ENCODE measurements at regions not wholly inside any gene's neighbourhood (a gene's known extent, or its start where the extent isn't known, plus 50 kb on each side); places are given as distances from the start of the nearest gene placed in this dataset.

DNA sequence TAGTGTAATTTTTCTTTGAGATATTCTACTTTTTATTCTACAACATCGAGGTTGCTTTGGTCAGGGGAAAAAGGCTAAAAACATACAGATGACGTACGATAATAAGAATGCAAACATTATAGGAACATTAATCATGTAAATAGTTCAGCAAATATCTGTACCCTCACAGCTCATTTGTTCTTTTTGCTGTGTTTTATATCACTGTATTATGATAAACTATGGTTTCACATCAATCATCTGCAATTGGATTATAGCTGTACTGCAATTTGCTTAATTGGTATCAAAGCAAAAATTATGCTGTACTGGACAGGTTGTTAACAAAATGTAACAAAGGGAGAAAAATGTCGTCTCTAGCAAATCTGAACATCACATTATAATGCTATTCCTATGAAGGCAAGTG, 597.1 kb downstream of the EPHA7 start:
- TF ChIP-seq KDM1A (IDR thresholded peaks at IDR 0.05; ENCODE audit: borderline replicate concordance) = no peak
- no peak for TF ChIP-seq FOXM1 (IDR thresholded peaks at IDR 0.05; ENCODE audit: low read depth, low read length)

Measured in GM12878 (cell line).